ENCODE measurements at regions not wholly inside any gene's neighbourhood (a gene's known extent, or its start where the extent isn't known, plus 50 kb on each side); places are given as distances from the start of the nearest gene placed in this dataset.

- TF ChIP-seq CTCF (IDR thresholded peaks at IDR 0.05; ENCODE audit: low read depth, low read length) (no peak), POLR2A (IDR thresholded peaks at IDR 0.05; ENCODE audit: extremely low read depth, insufficient read length) (no peak), MAX (IDR thresholded peaks at IDR 0.05; ENCODE audit: low read depth, low read length) (no peak), MYC (IDR thresholded peaks at IDR 0.05; ENCODE audit: low read depth, low read length) (no peak)
Observed at GRCh38 chr10:88213065-88213605, 349.7 kb downstream of the PTEN start.

Measured in NB4 (cell line).